Endothelial cell (in vitro differentiated cells): ENCODE measurements at regions not wholly inside any gene's neighbourhood (a gene's known extent, or its start where the extent isn't known, plus 50 kb on each side); places are given as distances from the start of the nearest gene placed in this dataset.

Source experiments
- DNase-seq: peaks from one replicate; pipeline ENCODE4 v3.0.0; 2021; ENCODE audit warnings: low spot score
- H3K27ac Mint-ChIP-seq: one replicate; pipeline ENCODE4 v1.8.0; 2021; ENCODE audit warnings: mixed read lengths, inconsistent platforms; ENCODE audit not compliant: unreplicated experiment
- H3K27me3 Mint-ChIP-seq: one replicate; pipeline ENCODE4 v1.8.0; 2021; ENCODE audit warnings: mild to moderate bottlenecking, moderate library complexity, mixed read lengths, inconsistent platforms; ENCODE audit not compliant: unreplicated experiment
- H3K36me3 Mint-ChIP-seq: one replicate; pipeline ENCODE4 v1.8.0; 2021; ENCODE audit warnings: mild to moderate bottlenecking, low read depth, mixed read lengths, inconsistent platforms; ENCODE audit not compliant: unreplicated experiment
- H3K4me1 Mint-ChIP-seq: one replicate; pipeline ENCODE4 v1.8.0; 2021; ENCODE audit warnings: mild to moderate bottlenecking, mixed read lengths, inconsistent platforms; ENCODE audit not compliant: unreplicated experiment
- H3K4me3 Mint-ChIP-seq: one replicate; pipeline ENCODE4 v1.8.0; 2021; ENCODE audit warnings: mild to moderate bottlenecking, mixed read lengths, inconsistent platforms; ENCODE audit not compliant: unreplicated experiment
- H3K9me3 Mint-ChIP-seq: one replicate; pipeline ENCODE4 v1.8.0; 2021; ENCODE audit warnings: mixed read lengths, inconsistent platforms; ENCODE audit not compliant: unreplicated experiment
- TF ChIP-seq, protein P1 (sequence below): fragments of 200-600 bp; sonication (generic); IDR thresholded peaks from one replicate; pipeline ENCODE4 v1.5.0; 2021; ENCODE audit warnings: antibody characterized with exemption; ENCODE audit not compliant: unreplicated experiment

DNA sequence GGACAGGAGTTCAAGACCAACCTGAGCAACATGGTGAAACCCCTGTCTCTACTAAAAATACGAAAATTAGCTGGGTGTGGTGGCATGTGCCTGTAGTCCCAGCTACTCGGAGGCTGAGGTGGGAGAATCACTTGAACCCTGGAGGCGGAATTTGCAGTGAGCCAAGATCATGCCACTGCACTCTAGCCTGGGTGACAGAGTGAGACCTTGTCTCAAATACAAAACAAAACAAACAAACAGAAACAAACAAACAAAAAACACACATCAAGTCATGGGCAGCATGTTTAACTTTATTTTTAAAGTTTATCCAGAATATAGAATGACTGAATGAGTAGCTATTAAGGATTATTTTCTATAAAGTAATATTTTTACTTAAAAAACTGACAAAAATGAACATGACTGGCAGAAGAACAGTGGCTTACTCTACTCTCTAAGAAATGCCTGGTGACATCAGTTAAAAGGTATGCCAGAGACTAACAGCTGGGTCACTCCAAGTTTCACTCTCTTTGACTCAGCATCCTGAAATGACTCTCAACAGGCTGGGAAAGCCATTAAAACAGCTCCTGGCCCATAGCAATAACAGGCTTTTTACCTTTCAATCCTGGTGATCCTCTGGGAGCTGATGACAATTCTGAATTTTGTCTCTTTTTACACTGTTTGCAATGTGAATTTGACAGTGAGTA, 66.1 kb upstream of the FOXN2 start:
- no peaks in the 10 kb centered on the region for H3K36me3 Mint-ChIP-seq

DNA sequence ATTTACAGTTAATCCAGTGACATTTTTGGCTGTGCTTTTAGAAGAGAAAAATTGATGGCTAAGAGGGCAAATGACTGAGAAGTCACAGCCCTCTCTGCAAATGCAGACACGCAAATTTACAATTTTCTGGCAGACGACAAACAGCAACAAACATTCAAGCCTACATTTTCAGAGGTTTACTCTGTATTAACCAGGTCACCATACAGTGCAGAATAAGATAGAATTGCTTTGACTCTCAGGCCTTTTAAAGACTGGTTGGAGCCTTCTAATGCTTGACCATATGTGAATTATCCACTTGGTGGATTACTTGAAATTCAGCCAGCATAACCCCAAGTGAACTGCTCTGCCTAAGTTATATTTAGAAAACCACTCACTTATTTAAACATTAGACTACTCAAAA, 65.5 kb upstream of the FOXN2 start:
- peaks cover 3% of the 10 kb centered on the region for H3K4me1 Mint-ChIP-seq
- no peaks in the 10 kb centered on the region for H3K9me3 Mint-ChIP-seq
- TF ChIP-seq, protein P1, sequence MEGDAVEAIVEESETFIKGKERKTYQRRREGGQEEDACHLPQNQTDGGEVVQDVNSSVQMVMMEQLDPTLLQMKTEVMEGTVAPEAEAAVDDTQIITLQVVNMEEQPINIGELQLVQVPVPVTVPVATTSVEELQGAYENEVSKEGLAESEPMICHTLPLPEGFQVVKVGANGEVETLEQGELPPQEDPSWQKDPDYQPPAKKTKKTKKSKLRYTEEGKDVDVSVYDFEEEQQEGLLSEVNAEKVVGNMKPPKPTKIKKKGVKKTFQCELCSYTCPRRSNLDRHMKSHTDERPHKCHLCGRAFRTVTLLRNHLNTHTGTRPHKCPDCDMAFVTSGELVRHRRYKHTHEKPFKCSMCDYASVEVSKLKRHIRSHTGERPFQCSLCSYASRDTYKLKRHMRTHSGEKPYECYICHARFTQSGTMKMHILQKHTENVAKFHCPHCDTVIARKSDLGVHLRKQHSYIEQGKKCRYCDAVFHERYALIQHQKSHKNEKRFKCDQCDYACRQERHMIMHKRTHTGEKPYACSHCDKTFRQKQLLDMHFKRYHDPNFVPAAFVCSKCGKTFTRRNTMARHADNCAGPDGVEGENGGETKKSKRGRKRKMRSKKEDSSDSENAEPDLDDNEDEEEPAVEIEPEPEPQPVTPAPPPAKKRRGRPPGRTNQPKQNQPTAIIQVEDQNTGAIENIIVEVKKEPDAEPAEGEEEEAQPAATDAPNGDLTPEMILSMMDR, result no peak
- no peaks in the 10 kb centered on the region for H3K36me3 Mint-ChIP-seq
- no peak overlapping the region for H3K27ac Mint-ChIP-seq
- H3K4me3 Mint-ChIP-seq, result no peak overlapping the region
- no peaks in the 10 kb centered on the region for H3K27me3 Mint-ChIP-seq
- DNase-seq, result no peak

More for the DNA sequence above, 66.1 kb upstream of the FOXN2 start:
- Mint-ChIP-seq H3K4me1 (peaks cover 3% of the 10 kb centered on the region), H3K4me3 (no peak overlapping the region), H3K27ac (no peak overlapping the region), H3K9me3 (no peaks in the 10 kb centered on the region), H3K27me3 (no peaks in the 10 kb centered on the region)
- TF ChIP-seq, protein P1, result no peak
- DNase-seq, result no peak

DNA sequence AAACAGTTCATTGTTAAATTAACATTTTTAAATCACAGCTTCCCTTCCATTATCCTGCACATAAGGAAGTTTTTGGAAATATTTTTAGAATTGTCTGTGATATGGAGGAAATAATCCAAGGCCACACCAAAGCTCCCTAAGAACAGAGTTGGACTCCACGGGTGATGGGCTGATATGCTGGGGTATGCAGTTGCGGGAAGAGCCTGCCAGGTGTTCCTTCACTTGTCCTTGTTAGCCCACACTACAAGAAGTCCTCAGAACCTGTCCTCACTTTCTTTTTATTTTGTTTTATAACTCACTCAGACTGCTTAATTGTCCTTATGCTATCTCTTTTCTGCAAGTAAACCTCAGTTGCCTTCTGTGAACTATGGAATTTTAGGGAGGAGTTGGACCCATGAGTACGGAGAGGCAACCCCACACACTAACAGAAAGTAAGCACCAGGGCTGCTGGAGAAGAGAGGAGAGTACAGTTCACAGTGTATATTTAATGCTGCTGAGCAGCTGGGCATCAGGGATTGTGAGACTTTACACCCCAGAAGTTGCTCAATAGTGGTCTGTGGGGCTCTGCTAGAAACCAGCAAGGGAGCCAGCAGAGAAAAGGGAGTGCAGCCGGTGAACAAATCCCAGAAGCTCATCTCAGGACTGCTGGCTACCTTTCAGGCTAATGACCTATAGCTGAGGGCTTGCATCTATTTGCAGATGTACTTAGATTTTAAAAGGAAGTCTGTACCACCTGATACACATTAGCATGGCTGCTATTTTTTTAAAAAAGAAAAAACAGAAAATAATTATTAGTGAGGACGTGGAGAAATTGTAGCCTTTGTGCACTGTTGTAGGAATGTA, 64.6 kb upstream of the FOXN2 start:
- Mint-ChIP-seq H3K9me3 (no peaks in the 10 kb centered on the region), H3K4me3 (no peak overlapping the region), H3K36me3 (no peaks in the 10 kb centered on the region), H3K27ac (no peak overlapping the region), H3K4me1 (peaks cover 3% of the 10 kb centered on the region), H3K27me3 (no peaks in the 10 kb centered on the region)
- DNase-seq, result no peak
- TF ChIP-seq, protein P1, result no peak

DNA sequence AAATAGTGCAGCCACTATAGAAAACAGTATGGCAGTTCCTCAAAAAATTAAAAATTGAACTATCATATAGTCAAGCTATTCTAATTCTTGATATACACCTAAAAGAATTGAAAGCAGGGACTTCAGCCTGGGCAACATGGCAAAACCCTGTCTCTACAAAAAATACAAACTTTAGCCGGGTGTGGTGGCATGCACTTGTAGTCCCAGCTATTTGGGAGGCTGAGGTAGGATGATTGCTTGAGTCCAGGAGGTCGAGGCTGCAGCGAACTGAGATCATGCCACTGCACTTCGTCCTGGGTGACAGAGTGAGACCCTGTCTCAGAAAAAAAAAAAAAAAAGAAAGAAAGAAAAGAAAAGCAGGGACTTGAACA, 64.0 kb upstream of the FOXN2 start:
- TF ChIP-seq, protein P1, result no peak
- no peak for DNase-seq
- Mint-ChIP-seq H3K27me3 (no peaks in the 10 kb centered on the region), H3K9me3 (no peaks in the 10 kb centered on the region), H3K4me3 (no peak overlapping the region), H3K36me3 (no peaks in the 10 kb centered on the region), H3K4me1 (peaks cover 3% of the 10 kb centered on the region), H3K27ac (no peak overlapping the region)

DNA sequence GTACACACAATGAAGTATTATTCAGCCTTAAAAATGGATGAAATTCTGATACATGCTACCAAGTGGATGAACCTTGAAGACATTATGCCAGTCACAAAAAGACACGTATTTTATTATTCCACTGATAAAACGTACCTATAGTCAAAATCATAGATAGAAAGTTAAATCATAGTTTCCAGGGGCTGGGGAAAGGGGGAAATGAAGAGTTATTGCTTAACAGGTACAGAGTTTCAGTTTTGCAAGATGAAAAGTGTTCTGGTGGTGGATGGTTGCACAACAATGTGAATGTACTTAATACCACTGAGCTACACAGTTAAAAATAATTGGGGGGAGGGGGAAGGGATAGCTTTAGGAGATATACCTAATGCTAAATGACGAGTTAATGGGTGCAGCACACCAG, 63.5 kb upstream of the FOXN2 start:
- no peak overlapping the region for H3K27ac Mint-ChIP-seq
- no peak for DNase-seq
- no peaks in the 10 kb centered on the region for H3K9me3 Mint-ChIP-seq
- H3K4me3 Mint-ChIP-seq, result no peak overlapping the region
- H3K27me3 Mint-ChIP-seq, result no peaks in the 10 kb centered on the region
- TF ChIP-seq, protein P1, result no peak
- no peaks in the 10 kb centered on the region for H3K36me3 Mint-ChIP-seq
- H3K4me1 Mint-ChIP-seq, result peaks cover 3% of the 10 kb centered on the region
